ENCODE measurements at regions not wholly inside any gene's neighbourhood (a gene's known extent, or its start where the extent isn't known, plus 50 kb on each side); places are given as distances from the start of the nearest gene placed in this dataset.

DNA sequence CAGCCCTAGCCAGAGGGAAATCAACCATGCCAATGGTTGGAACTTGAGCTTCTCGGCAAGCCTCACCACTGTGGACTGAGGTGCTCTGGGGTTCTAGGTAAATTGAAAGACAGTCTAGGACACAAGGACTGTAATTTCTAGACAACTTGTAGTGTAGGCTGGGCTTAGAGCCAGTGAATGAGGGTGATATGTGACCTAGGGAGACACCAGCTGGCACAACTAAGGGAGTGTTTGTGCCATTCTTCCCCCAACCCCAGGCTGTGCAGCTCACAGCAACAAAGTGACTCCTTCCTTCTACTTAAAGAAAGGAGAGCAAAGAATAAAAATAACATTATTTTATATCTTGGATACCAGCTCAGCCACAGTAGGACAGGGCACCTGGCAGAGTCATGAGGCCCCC, 1690.7 kb upstream of the TMEFF2 start:
- DNase-seq (ENCODE audit: low read depth, low spot score) (no peak), FAIRE-seq (no peak), ATAC-seq (peak; percentile 66)
- WGBS (ENCODE audit: insufficient coverage, insufficient replicate concordance, low lambda C conversion rate, missing lambda C conversion rate): 85% methylated on average over 1 of the region's 1 CpG
- no peaks in the 10 kb centered on the region for H3K9me3 ChIP-seq (replicated peaks; ENCODE audit: control insufficient read depth, insufficient read depth, low read length)
- POLR2A ChIA-PET: no interaction called here
- no peak overlapping the region for H3K4me2 ChIP-seq (ENCODE audit: control insufficient read depth, insufficient read depth)
- no peaks in the 10 kb centered on the region for H3K36me3 ChIP-seq (ENCODE audit: control insufficient read depth in 2 of 2, insufficient read depth in 2 of 2, low read length in 1 of 2)
- intact Hi-C loops (cut with micrococcal nuclease; ENCODE audit: unreplicated experiment): no loop called here
- CTCF ChIA-PET: interaction anchor here (0.9 kb wide), 1 partner anchor 15 kb away, joined by 3 read pairs; no protein-coding TSS in a partner anchor
- no TSS peak for BruUV-seq (replicated peaks)
- no peaks in the 10 kb centered on the region for H3K4me1 ChIP-seq (ENCODE audit: control insufficient read depth, insufficient read depth, low read length)
- H3K79me2 ChIP-seq (ENCODE audit: control insufficient read depth, insufficient read depth, low read length): no peaks in the 10 kb centered on the region
- H2AFZ ChIP-seq (ENCODE audit: control insufficient read depth, low read depth, low read length): no peak overlapping the region
- H4K20me1 ChIP-seq (ENCODE audit: control insufficient read depth, insufficient read depth): no peaks in the 10 kb centered on the region
- RAD21 ChIA-PET (ENCODE audit: unreplicated experiment): interaction anchor here (0.6 kb wide), 1 partner anchor 260 kb away, joined by 3 read pairs; no protein-coding TSS in a partner anchor
- H3K27ac ChIP-seq (ENCODE audit: control insufficient read depth, insufficient read depth): no peak overlapping the region
- H3K4me3 ChIP-seq: no peak overlapping the region
- SMC1A ChIA-PET (ENCODE audit: uncharacterized antibody, unreplicated experiment): interaction anchor here (0.6 kb wide), 1 partner anchor 16 kb away, joined by 3 read pairs; no protein-coding TSS in a partner anchor
- no peaks in the 10 kb centered on the region for H3K27me3 ChIP-seq (replicated peaks in 1 of 2; ENCODE audit: control insufficient read depth in 2 of 2, insufficient read depth in 2 of 2, low read length in 1 of 2)
- H3K9ac ChIP-seq (ENCODE audit: control insufficient read depth, insufficient read depth, low read length): no peak overlapping the region
- in situ Hi-C loops (cut with MboI): no loop called here
- TF ChIP-seq PAX5 (IDR thresholded peaks at IDR 0.05; ENCODE audit: borderline replicate concordance, low read depth, low read length): no peak
- no peak for TF ChIP-seq CHD2 (IDR thresholded peaks at IDR 0.05; ENCODE audit: borderline replicate concordance, low read depth, low read length)
- TF ChIP-seq ZNF217 (IDR thresholded peaks at IDR 0.05): no peak
- TF ChIP-seq, protein P1, sequence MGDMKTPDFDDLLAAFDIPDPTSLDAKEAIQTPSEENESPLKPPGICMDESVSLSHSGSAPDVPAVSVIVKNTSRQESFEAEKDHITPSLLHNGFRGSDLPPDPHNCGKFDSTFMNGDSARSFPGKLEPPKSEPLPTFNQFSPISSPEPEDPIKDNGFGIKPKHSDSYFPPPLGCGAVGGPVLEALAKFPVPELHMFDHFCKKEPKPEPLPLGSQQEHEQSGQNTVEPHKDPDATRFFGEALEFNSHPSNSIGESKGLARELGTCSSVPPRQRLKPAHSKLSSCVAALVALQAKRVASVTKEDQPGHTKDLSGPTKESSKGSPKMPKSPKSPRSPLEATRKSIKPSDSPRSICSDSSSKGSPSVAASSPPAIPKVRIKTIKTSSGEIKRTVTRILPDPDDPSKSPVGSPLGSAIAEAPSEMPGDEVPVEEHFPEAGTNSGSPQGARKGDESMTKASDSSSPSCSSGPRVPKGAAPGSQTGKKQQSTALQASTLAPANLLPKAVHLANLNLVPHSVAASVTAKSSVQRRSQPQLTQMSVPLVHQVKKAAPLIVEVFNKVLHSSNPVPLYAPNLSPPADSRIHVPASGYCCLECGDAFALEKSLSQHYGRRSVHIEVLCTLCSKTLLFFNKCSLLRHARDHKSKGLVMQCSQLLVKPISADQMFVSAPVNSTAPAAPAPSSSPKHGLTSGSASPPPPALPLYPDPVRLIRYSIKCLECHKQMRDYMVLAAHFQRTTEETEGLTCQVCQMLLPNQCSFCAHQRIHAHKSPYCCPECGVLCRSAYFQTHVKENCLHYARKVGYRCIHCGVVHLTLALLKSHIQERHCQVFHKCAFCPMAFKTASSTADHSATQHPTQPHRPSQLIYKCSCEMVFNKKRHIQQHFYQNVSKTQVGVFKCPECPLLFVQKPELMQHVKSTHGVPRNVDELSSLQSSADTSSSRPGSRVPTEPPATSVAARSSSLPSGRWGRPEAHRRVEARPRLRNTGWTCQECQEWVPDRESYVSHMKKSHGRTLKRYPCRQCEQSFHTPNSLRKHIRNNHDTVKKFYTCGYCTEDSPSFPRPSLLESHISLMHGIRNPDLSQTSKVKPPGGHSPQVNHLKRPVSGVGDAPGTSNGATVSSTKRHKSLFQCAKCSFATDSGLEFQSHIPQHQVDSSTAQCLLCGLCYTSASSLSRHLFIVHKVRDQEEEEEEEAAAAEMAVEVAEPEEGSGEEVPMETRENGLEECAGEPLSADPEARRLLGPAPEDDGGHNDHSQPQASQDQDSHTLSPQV (IDR thresholded peaks at IDR 0.05): no peak
- no peak for TF ChIP-seq JUND (IDR thresholded peaks at IDR 0.05; ENCODE audit: low read depth, low read length)
- TF ChIP-seq SREBF1 (IDR thresholded peaks at IDR 0.05; ENCODE audit: low read length): no peak
- TF ChIP-seq BRCA1 (IDR thresholded peaks at IDR 0.05; ENCODE audit: low read depth, low read length): no peak
- TF ChIP-seq, protein P2, sequence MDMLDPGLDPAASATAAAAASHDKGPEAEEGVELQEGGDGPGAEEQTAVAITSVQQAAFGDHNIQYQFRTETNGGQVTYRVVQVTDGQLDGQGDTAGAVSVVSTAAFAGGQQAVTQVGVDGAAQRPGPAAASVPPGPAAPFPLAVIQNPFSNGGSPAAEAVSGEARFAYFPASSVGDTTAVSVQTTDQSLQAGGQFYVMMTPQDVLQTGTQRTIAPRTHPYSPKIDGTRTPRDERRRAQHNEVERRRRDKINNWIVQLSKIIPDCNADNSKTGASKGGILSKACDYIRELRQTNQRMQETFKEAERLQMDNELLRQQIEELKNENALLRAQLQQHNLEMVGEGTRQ (IDR thresholded peaks at IDR 0.05; ENCODE audit: borderline replicate concordance, low read depth, low read length): no peak
- TF ChIP-seq HCFC1 (IDR thresholded peaks at IDR 0.05; ENCODE audit: low read length): no peak
- TF ChIP-seq EZH2 (IDR thresholded peaks at IDR 0.05; ENCODE audit: borderline replicate concordance, control insufficient read depth, low read depth, low read length): no peak
- TF ChIP-seq, protein P3, sequence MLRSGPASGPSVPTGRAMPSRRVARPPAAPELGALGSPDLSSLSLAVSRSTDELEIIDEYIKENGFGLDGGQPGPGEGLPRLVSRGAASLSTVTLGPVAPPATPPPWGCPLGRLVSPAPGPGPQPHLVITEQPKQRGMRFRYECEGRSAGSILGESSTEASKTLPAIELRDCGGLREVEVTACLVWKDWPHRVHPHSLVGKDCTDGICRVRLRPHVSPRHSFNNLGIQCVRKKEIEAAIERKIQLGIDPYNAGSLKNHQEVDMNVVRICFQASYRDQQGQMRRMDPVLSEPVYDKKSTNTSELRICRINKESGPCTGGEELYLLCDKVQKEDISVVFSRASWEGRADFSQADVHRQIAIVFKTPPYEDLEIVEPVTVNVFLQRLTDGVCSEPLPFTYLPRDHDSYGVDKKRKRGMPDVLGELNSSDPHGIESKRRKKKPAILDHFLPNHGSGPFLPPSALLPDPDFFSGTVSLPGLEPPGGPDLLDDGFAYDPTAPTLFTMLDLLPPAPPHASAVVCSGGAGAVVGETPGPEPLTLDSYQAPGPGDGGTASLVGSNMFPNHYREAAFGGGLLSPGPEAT (IDR thresholded peaks at IDR 0.05; ENCODE audit: low read depth): no peak
- TF ChIP-seq, protein P4, sequence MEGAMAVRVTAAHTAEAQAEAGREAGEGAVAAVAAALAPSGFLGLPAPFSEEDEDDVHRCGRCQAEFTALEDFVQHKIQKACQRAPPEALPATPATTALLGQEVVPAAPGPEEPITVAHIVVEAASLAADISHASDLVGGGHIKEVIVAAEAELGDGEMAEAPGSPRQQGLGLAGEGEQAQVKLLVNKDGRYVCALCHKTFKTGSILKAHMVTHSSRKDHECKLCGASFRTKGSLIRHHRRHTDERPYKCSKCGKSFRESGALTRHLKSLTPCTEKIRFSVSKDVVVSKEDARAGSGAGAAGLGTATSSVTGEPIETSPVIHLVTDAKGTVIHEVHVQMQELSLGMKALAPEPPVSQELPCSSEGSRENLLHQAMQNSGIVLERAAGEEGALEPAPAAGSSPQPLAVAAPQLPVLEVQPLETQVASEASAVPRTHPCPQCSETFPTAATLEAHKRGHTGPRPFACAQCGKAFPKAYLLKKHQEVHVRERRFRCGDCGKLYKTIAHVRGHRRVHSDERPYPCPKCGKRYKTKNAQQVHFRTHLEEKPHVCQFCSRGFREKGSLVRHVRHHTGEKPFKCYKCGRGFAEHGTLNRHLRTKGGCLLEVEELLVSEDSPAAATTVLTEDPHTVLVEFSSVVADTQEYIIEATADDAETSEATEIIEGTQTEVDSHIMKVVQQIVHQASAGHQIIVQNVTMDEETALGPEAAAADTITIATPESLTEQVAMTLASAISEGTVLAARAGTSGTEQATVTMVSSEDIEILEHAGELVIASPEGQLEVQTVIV (IDR thresholded peaks at IDR 0.05; ENCODE audit: borderline replicate concordance, partially characterized antibody): no peak
- TF ChIP-seq KLF5 (IDR thresholded peaks at IDR 0.05; ENCODE audit: partially characterized antibody): no peak
- no peak for TF ChIP-seq ZBED1 (IDR thresholded peaks at IDR 0.05; ENCODE audit: borderline replicate concordance)

Measured in GM12878 (cell line).